Keratinocyte (primary cell): ENCODE measurements at regions not wholly inside any gene's neighbourhood (a gene's known extent, or its start where the extent isn't known, plus 50 kb on each side); places are given as distances from the start of the nearest gene placed in this dataset.

ENCODE experiments used
- DNase-seq: peaks from one replicate; pipeline ENCODE4 v3.0.0-alpha.2; 2011; ENCODE audit warnings: low read depth, missing footprints, low spot score
- FAIRE-seq: peaks from 2 replicates; lab custom pipeline; 2011; peaks lifted over from hg19 to GRCh38; lab: Jason Lieb, UNC
- H2AFZ ChIP-seq: 2 replicates; pipeline ENCODE4 v1.6.0; 2012; ENCODE audit warnings: low read length, control low read depth, inconsistent platforms; ENCODE audit not compliant: control insufficient read depth
- H3K27ac ChIP-seq: 2 replicates; pipeline ENCODE4 v1.5.1; 2011; ENCODE audit warnings: low read length; ENCODE audit not compliant: control insufficient read depth, insufficient read depth
- H3K27me3 ChIP-seq: 3 replicates; pipeline ENCODE4 v1.6.0; 2011; ENCODE audit warnings: low read length; ENCODE audit not compliant: control insufficient read depth, insufficient read depth; ENCODE audit errors: extremely low read depth
- H3K36me3 ChIP-seq, 2 experiments: 2 replicates in 1 of 2; 3 replicates in 1 of 2; pipeline ENCODE4 v1.5.1; 2011; ENCODE audit warnings: low read length in 2 of 2, mild to moderate bottlenecking in 1 of 2; ENCODE audit not compliant: control insufficient read depth in 2 of 2, insufficient read depth in 2 of 2; ENCODE audit errors: extremely low read depth in 1 of 2
- H3K4me1 ChIP-seq: 3 replicates; pipeline ENCODE4 v1.5.1; 2011; ENCODE audit warnings: low read length; ENCODE audit not compliant: control insufficient read depth, insufficient read depth; ENCODE audit errors: extremely low read depth
- H3K4me2 ChIP-seq: 3 replicates; pipeline ENCODE4 v1.6.0; 2011; ENCODE audit warnings: low read depth, low read length; ENCODE audit not compliant: control insufficient read depth, insufficient read depth; ENCODE audit errors: extremely low read depth
- H3K4me3 ChIP-seq, 3 experiments: fragments of 200-600 bp in 1 of 3; sonication (generic) in 1 of 3; 2 replicates in 2 of 3; 3 replicates in 1 of 3; pipeline ENCODE4 v1.5.1; 2011 to 2016; ENCODE audit warnings: low read length in 3 of 3, mild to moderate bottlenecking in 3 of 3, control low read depth in 2 of 3, inconsistent platforms in 1 of 3, low read depth in 1 of 3, mixed read lengths in 1 of 3, mixed run types in 1 of 3, moderate library complexity in 1 of 3; ENCODE audit not compliant: control insufficient read depth in 2 of 3, insufficient read depth in 2 of 3; ENCODE audit errors: extremely low read depth in 1 of 3
- H3K79me2 ChIP-seq: 2 replicates; pipeline ENCODE4 v1.6.0; 2012; ENCODE audit warnings: low read length; ENCODE audit not compliant: control insufficient read depth, insufficient read depth
- H3K9ac ChIP-seq: 3 replicates; pipeline ENCODE4 v1.6.0; 2011; ENCODE audit warnings: low read length; ENCODE audit not compliant: control insufficient read depth, insufficient read depth; ENCODE audit errors: extremely low read depth
- H3K9me1 ChIP-seq: 3 replicates; pipeline ENCODE4 v1.6.0; 2011; ENCODE audit warnings: low read length; ENCODE audit not compliant: control insufficient read depth, insufficient read depth; ENCODE audit errors: extremely low read depth
- H3K9me3 ChIP-seq: 2 replicates; pipeline ENCODE4 v1.5.1; 2012; ENCODE audit warnings: low read depth, low read length; ENCODE audit not compliant: control insufficient read depth
- H4K20me1 ChIP-seq: 3 replicates; pipeline ENCODE4 v1.6.0; 2011; ENCODE audit warnings: low read length; ENCODE audit not compliant: control insufficient read depth, insufficient read depth; ENCODE audit errors: extremely low read depth
- CTCF ChIP-seq, 3 experiments: IDR thresholded peaks in 1 of 3; conservative IDR thresholded peaks in 1 of 3; optimal IDR thresholded peaks in 1 of 3; 2 replicates in 2 of 3; 3 replicates in 1 of 3; pipeline versions ENCODE3 to v1.5.1; 2011; ENCODE audit warnings: low read length in 3 of 3, mild to moderate bottlenecking in 3 of 3, moderate library complexity in 2 of 3, control low read depth in 1 of 3, inconsistent platforms in 1 of 3; ENCODE audit not compliant: insufficient read depth in 2 of 3; ENCODE audit errors: extremely low read depth in 1 of 3
- EZH2 ChIP-seq: IDR thresholded peaks from one replicate; pipeline ENCODE4 v1.6.1; 2012; ENCODE audit warnings: inconsistent platforms, mild to moderate bottlenecking, low read length, moderate library complexity
- dilution Hi-C: fragments of 300-500 bp; cut with MboI; formaldehyde crosslinking; loops from one replicate; pipeline ENCODE4 v1.7.0; 2020; ENCODE audit warnings: low sequenced_read_pairs; ENCODE audit not compliant: extremely low pct_ligation_motif_present

GRCh38 chr3:109977897-109978296, 640.6 kb upstream of the DPPA4 start:
- no peaks in the 10 kb centered on the region for H3K27me3 ChIP-seq
- no peak overlapping the region for H2AFZ ChIP-seq
- H3K9ac ChIP-seq: no peak overlapping the region
- H3K4me2 ChIP-seq: no peak overlapping the region
- FAIRE-seq (no peak), DNase-seq (no peak)
- no peaks in the 10 kb centered on the region for H3K4me1 ChIP-seq
- no peaks in the 10 kb centered on the region for H4K20me1 ChIP-seq
- H3K27ac ChIP-seq: no peak overlapping the region
- dilution Hi-C loops: no loop called here
- no peaks in the 10 kb centered on the region for H3K79me2 ChIP-seq
- no peak for TF ChIP-seq CTCF (optimal IDR thresholded peaks at IDR 0.05 in 1 of 3, IDR thresholded peaks at IDR 0.05 in 1 of 3, conservative IDR thresholded peaks at IDR 0.05 in 1 of 3; ENCODE audit: extremely low read depth in 1 of 3, insufficient read depth in 2 of 3, low read length in 3 of 3)
- no peak for TF ChIP-seq EZH2
- no peaks in the 10 kb centered on the region for H3K9me3 ChIP-seq
- no peak overlapping the region for H3K4me3 ChIP-seq
- H3K36me3 ChIP-seq: no peaks in the 10 kb centered on the region
- no peaks in the 10 kb centered on the region for H3K9me1 ChIP-seq

- H3K79me2 ChIP-seq: no peaks in the 10 kb centered on the region
- no peak overlapping the region for H3K4me2 ChIP-seq
- H3K27me3 ChIP-seq: no peaks in the 10 kb centered on the region
- H3K36me3 ChIP-seq: no peaks in the 10 kb centered on the region
- no peaks in the 10 kb centered on the region for H3K9me1 ChIP-seq
- H3K4me1 ChIP-seq: no peaks in the 10 kb centered on the region
- H3K27ac ChIP-seq: no peak overlapping the region
- H3K9me3 ChIP-seq: no peaks in the 10 kb centered on the region
- H3K4me3 ChIP-seq: no peak overlapping the region
- TF ChIP-seq CTCF (optimal IDR thresholded peaks at IDR 0.05 in 1 of 3, IDR thresholded peaks at IDR 0.05 in 1 of 3, conservative IDR thresholded peaks at IDR 0.05 in 1 of 3; ENCODE audit: extremely low read depth in 1 of 3, insufficient read depth in 2 of 3, low read length in 3 of 3) (no peak), EZH2 (no peak)
- dilution Hi-C loops: no loop called here
- no peaks in the 10 kb centered on the region for H4K20me1 ChIP-seq
- no peak overlapping the region for H2AFZ ChIP-seq
- DNase-seq (no peak), FAIRE-seq (no peak)
- no peak overlapping the region for H3K9ac ChIP-seq
Measured at GRCh38 chr3:109982201-109982600, 644.9 kb upstream of the DPPA4 start.
